Bronchial epithelial cell (primary cell): ENCODE measurements at regions not wholly inside any gene's neighbourhood (a gene's known extent, or its start where the extent isn't known, plus 50 kb on each side); places are given as distances from the start of the nearest gene placed in this dataset.
A peak's percentile ranks its signal among the peaks of the same experiment; 100 is the strongest.

Source experiments
- DNase-seq: peaks from one replicate; pipeline ENCODE4 v3.0.0-alpha.2; 2010; ENCODE audit warnings: low read depth
- FAIRE-seq: peaks from 2 replicates; lab custom pipeline; 2011; peaks lifted over from hg19 to GRCh38; lab: Jason Lieb, UNC
- H3K27me3 ChIP-seq: 2 replicates; pipeline ENCODE4 v1.5.1; 2011; ENCODE audit warnings: low read length; ENCODE audit not compliant: control insufficient read depth, insufficient read depth
- H3K36me3 ChIP-seq: 2 replicates; pipeline ENCODE4 v1.5.1; 2011; ENCODE audit warnings: low read length; ENCODE audit not compliant: control insufficient read depth, insufficient read depth
- H3K4me3 ChIP-seq: 2 replicates; pipeline ENCODE4 v1.5.1; 2011; ENCODE audit warnings: mild to moderate bottlenecking, low read depth, low read length, control low read depth
- TF ChIP-seq, protein P1 (sequence below): IDR thresholded peaks from 2 replicates; pipeline ENCODE4 v1.5.1; 2011; ENCODE audit warnings: mild to moderate bottlenecking, moderate library complexity, low read length, control low read depth, inconsistent platforms; ENCODE audit not compliant: insufficient read depth, severe bottlenecking

GRCh38 chr1:209527372-209527771 is 56.1 kb upstream of the CAMK1G start:
- H3K36me3 ChIP-seq, result no peaks in the 10 kb centered on the region
- no peak overlapping the region for H3K4me3 ChIP-seq
- no peak for FAIRE-seq
- DNase-seq, result peak; percentile 63
- TF ChIP-seq, protein P1, sequence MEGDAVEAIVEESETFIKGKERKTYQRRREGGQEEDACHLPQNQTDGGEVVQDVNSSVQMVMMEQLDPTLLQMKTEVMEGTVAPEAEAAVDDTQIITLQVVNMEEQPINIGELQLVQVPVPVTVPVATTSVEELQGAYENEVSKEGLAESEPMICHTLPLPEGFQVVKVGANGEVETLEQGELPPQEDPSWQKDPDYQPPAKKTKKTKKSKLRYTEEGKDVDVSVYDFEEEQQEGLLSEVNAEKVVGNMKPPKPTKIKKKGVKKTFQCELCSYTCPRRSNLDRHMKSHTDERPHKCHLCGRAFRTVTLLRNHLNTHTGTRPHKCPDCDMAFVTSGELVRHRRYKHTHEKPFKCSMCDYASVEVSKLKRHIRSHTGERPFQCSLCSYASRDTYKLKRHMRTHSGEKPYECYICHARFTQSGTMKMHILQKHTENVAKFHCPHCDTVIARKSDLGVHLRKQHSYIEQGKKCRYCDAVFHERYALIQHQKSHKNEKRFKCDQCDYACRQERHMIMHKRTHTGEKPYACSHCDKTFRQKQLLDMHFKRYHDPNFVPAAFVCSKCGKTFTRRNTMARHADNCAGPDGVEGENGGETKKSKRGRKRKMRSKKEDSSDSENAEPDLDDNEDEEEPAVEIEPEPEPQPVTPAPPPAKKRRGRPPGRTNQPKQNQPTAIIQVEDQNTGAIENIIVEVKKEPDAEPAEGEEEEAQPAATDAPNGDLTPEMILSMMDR, result no peak
- H3K27me3 ChIP-seq, result no peaks in the 10 kb centered on the region

- Histone ChIP-seq H3K4me3 (no peak overlapping the region), H3K27me3 (no peaks in the 10 kb centered on the region), H3K36me3 (no peaks in the 10 kb centered on the region)
- FAIRE-seq (no peak), DNase-seq (peak; percentile 84)
- TF ChIP-seq, protein P1, result no peak
These were observed 55.4 kb upstream of the CAMK1G start for GRCh38 chr1:209527993-209528717.

DNA sequence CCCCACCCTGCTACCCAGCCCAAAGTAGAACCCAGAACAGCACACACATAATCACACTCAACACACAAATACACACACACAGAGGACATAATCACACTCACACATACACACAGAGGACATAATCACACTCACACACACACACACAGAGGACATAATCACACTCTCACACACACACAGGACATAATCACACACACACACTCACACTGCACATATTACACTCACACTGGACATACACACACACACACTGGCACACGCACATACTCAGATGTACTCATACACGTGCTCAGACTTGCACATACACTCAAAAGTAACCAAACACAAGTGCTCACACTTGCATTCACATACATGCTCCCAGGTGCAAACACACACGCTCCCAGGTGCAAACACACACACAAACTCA is 54.3 kb upstream of the CAMK1G start:
- TF ChIP-seq, protein P1, result no peak
- Histone ChIP-seq H3K4me3 (no peak overlapping the region), H3K27me3 (no peaks in the 10 kb centered on the region), H3K36me3 (no peaks in the 10 kb centered on the region)
- DNase-seq (no peak), FAIRE-seq (peak; percentile 91)

DNA sequence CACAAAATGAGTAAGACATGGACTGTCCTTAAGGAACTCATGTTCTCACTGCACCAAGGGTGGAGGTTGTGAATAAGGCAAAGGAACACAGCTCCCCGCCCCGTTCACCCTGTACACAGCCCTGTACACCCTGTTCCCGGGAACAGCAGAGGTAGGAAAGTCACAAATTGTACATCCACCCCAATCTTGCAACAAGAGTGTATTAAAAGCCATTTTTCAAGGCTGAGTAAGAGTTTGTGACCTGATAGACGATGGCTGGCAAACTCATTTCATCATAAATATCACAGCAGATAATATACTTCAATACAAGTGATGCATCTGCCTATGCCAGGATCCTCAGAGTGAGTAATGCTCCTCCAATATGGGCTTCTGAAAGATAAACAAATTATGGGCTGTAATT is 52.5 kb upstream of the CAMK1G start:
- Histone ChIP-seq H3K36me3 (no peaks in the 10 kb centered on the region), H3K27me3 (no peaks in the 10 kb centered on the region), H3K4me3 (no peak overlapping the region)
- TF ChIP-seq, protein P1, result no peak
- peak; percentile 49 for DNase-seq
- no peak for FAIRE-seq

GRCh38 chr1:209531549-209531948 is 52.0 kb upstream of the CAMK1G start:
- no peak overlapping the region for H3K4me3 ChIP-seq
- H3K36me3 ChIP-seq, result no peaks in the 10 kb centered on the region
- DNase-seq (no peak), FAIRE-seq (no peak)
- H3K27me3 ChIP-seq, result no peaks in the 10 kb centered on the region
- TF ChIP-seq, protein P1, result no peak
